DND-41 (cell line): ENCODE measurements at regions not wholly inside any gene's neighbourhood (a gene's known extent, or its start where the extent isn't known, plus 50 kb on each side); places are given as distances from the start of the nearest gene placed in this dataset.

Experiments
- CTCF ChIP-seq: IDR thresholded peaks from 2 replicates; pipeline ENCODE4 v1.5.1; 2012; ENCODE audit warnings: borderline replicate concordance, low read length, moderate library complexity, mild to moderate bottlenecking; ENCODE audit not compliant: poor library complexity, severe bottlenecking; ENCODE audit errors: extremely low read depth
- EZH2 ChIP-seq: IDR thresholded peaks from 3 replicates; pipeline ENCODE4 v1.6.1; 2012; ENCODE audit warnings: borderline replicate concordance, low read depth, mild to moderate bottlenecking, moderate library complexity, low read length, inconsistent platforms; ENCODE audit not compliant: severe bottlenecking

DNA sequence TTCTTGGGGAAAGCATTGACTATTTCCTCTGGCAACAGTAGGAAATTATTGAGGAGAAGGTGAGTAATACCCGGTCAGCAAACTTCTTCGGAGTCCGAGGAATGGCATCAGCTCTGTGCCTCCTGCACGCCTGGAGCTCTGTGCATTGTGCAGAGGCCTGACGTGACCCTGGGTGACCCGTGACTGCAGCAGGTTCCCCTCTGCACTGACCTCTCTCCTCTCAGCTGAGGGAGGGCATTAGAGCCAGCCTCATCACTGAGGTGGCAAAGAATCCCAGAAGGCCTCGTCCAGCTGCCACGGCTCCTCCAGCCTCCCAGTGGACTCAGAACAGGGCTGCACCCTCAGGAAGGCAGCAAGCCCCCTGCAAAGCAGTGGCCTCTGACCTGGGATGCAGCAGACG, 502.9 kb downstream of the CD83 start:
- TF ChIP-seq EZH2 = no peak
- no peak for TF ChIP-seq CTCF
